H1 (cell line): ENCODE measurements at regions not wholly inside any gene's neighbourhood (a gene's known extent, or its start where the extent isn't known, plus 50 kb on each side); places are given as distances from the start of the nearest gene placed in this dataset.

Experiments
- HDAC2 ChIP-seq, 2 experiments: fragments of 300-600 bp in 1 of 2; sonication (generic) in 1 of 2; IDR thresholded peaks; 2 replicates each; pipeline ENCODE4 v1.6.1; 2011 to 2012; ENCODE audit warnings: low read depth in 2 of 2, low read length in 2 of 2, mild to moderate bottlenecking in 2 of 2, moderate library complexity in 2 of 2, borderline replicate concordance in 1 of 2, inconsistent platforms in 1 of 2
- SAP30 ChIP-seq: fragments of 300-600 bp; sonication (generic); IDR thresholded peaks from 2 replicates; pipeline ENCODE4 v1.7.1; 2012; ENCODE audit warnings: low read length, moderate library complexity, mild to moderate bottlenecking, inconsistent platforms; ENCODE audit not compliant: insufficient read depth, insufficient replicate concordance
- SIN3A ChIP-seq, 2 experiments: IDR thresholded peaks in 1 of 2; conservative IDR thresholded peaks in 1 of 2; 2 replicates each; pipeline ENCODE4 v1.6.1; 2011 to 2012; ENCODE audit warnings: low read length in 2 of 2, improper control_type of control experiment in 1 of 2, low read depth in 1 of 2, mild to moderate bottlenecking in 1 of 2
- SIX5 ChIP-seq: IDR thresholded peaks from 2 replicates; pipeline ENCODE4 v1.6.1; 2011; ENCODE audit warnings: mild to moderate bottlenecking, low read depth, low read length
- SP4 ChIP-seq: IDR thresholded peaks from 2 replicates; pipeline ENCODE4 v1.6.1; 2012; ENCODE audit warnings: low read length, inconsistent platforms

- TF ChIP-seq SIX5, result no peak
- no peak for TF ChIP-seq HDAC2 (IDR thresholded peaks at IDR 0.05; ENCODE audit: borderline replicate concordance in 1 of 2, low read depth in 2 of 2, low read length in 2 of 2)
- TF ChIP-seq SP4, result no peak
- TF ChIP-seq SAP30, result no peak
- no peak for TF ChIP-seq SIN3A (conservative IDR thresholded peaks at IDR 0.05 in 1 of 2, IDR thresholded peaks at IDR 0.05 in 1 of 2; ENCODE audit: low read depth in 1 of 2, low read length in 2 of 2)
These were observed 548.5 kb downstream of the SOX6 start (continued) for GRCh38 chr11:15807827-15808226.
